ENCODE measurements at regions not wholly inside any gene's neighbourhood (a gene's known extent, or its start where the extent isn't known, plus 50 kb on each side); places are given as distances from the start of the nearest gene placed in this dataset.
A peak's percentile ranks its signal among the peaks of the same experiment; 100 is the strongest.
"Not testable (repeated sequence)": the region's sequence is repeated elsewhere in the genome, so short reads cannot be mapped to it uniquely, and the experiment has no call there.

- no peak for FAIRE-seq
Measured at GRCh38 chr4:13678186-13678924, 50.8 kb upstream of the BOD1L1 start.

DNA sequence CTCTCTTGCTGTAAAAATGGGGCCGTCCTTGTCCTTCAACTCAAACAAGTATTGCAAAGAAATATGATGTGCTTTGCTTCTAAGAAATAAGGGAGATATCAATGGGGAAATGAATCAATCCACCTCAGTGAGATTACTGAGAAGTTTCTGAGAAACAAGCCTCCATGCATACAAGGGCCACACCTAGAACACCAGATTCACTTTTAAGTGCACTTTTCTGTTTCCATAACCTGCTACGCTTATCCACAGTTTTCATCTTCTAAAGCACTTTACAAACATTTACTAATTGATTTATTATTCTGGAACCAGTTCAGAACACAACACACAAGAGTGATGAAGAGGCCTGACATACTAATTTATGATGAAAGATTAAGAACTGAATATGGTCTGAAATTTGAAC is 54.0 kb upstream of the BOD1L1 start:
- no peak for FAIRE-seq

- no peak for FAIRE-seq
Measured at GRCh38 chr4:13694256-13694655, 66.7 kb upstream of the BOD1L1 start.

GRCh38 chr4:13698296-13698695 is 70.8 kb upstream of the BOD1L1 start:
- no peak for FAIRE-seq

GRCh38 chr4:13700021-13700857 is 72.7 kb upstream of the BOD1L1 start:
- FAIRE-seq, result peak; percentile 36

- FAIRE-seq, result not testable (repeated sequence)
Measured at GRCh38 chr4:13700858-13701140, 73.3 kb upstream of the BOD1L1 start.

DNA sequence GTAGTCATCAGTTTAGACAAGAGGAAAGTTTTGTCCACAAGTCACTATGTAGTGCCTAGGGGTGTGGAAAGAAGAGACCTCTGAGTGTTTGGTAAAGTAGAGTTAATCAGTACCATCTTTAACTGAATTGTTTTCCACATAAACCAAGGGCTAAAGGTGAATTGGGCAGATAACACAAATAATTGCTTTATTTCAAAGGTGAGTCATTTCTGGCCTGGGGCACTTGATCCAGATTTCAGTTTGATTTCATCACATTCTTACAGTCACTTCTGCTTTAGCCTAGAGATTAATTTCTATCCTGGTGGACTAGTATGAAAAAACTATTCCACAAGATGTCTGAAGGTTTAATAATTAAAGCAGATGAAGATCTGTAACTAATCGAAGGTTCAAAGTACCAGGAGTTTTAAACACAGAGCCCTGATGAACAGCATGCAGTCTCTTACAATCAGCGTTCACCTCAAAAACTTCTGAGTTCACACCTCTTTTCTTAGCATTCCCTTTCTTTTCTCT is 74.5 kb upstream of the BOD1L1 start:
- no peak for FAIRE-seq

- no peak for FAIRE-seq
Measured at GRCh38 chr4:13703096-13703495, 75.6 kb upstream of the BOD1L1 start.

DNA sequence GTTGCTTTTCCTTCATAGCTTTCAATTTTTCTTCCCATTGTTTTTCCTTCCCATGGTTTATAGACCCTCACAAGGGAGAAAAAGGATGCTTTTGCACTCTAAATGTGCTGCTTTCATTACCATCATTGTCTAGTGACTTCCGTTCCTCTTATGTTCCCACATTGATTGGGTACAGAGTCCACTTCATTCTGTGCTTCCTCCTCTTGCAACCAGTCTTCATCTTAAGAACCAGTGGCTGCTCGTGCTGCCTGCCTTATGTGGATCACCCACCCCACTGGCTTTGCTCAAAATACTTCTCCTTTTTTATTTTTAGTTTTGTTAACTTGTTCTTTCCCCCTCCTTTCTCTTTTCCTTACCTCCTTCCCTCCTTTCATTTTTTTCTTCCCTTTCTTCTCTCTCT is 76.5 kb upstream of the BOD1L1 start:
- FAIRE-seq, result no peak

DNA sequence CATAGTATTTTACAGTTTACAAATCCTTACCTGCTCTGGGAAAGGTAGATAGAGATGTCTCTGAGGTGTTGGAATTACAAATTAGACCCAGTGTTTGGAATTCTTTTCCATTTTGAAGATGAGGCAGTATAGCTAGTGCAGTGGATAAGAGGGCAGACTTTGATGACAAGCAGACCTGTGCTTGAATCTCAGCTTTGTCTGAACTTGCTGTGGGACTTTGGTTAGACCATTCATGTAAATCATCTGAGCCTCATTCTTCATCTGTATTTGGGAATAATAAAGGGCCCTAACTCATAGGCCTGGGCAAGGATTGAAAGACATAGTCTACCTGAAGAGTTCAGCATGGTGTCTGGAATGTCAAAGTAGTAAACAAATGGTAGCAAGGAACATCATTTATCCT is 77.2 kb upstream of the BOD1L1 start:
- FAIRE-seq, result no peak

GRCh38 chr4:13705521-13706041 is 78.1 kb upstream of the BOD1L1 start:
- FAIRE-seq, result no peak

DNA sequence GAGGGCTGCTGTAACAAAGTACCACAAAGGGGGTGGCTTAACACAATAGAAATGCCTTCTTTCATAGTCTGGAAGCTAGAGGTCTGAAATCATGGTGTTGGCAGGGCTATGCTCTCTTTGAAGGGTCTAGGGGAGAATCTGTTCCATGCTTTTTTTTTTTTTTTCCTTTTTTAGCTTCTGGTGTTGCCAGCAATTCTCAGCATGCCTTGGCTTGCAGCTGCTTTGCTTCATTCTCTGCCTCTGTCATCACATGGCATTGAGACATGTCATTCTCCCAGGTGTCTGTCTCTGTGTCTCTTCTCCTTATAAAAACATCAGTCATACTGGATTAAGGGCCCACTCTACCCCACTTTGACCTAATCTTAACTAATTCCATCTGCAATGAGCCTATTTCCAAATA is 78.6 kb upstream of the BOD1L1 start:
- FAIRE-seq, result no peak

DNA sequence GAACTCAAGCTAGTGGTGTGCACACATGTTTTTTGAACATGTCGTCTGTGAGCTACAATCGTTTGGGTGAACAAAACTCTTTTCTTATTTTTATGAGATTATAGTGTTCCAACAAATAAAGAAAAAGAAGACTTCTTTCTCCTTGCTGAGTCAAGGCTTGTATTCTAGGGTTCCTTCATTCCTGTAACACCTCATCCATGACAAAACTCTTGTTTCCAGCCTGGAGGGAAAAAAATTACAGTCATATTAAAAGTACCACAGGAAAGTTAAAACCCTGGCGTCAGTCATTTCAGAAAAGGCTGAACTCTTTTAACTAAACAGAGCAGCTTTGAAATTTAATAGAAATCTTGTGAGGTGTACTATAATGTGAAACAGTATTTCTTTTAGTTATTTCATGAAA is 79.2 kb upstream of the BOD1L1 start:
- no peak for FAIRE-seq

- FAIRE-seq, result no peak
Measured at GRCh38 chr4:13710246-13710885, 82.8 kb upstream of the BOD1L1 start.

DNA sequence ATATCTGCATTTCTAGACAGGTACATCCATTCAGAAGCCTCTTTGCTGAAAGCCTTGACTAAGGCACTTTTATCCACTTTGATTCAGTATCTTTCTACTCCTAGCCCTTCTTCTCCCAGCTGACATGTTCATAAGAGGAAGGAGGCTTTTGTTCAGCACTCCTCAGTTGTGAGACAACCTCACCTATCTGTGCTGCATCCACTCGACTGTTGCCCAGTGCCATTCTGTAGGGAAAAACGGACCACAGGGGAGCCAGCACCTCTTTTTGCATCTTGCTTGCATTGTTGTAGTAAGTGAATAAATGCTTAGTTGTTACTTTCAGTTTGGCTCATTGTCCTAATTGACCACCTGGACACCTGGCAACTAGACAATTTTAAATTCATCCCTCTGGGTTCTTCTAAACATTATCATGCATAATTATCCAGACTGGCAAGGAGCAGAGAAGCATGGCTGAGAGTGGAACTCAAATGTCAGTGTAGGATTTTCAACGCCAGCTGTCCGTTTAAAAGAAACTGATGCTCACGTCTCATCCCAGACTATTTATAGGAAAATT is 83.8 kb upstream of the BOD1L1 start:
- FAIRE-seq, result no peak

- FAIRE-seq, result no peak
Measured at GRCh38 chr4:13721894-13722293, 94.4 kb upstream of the BOD1L1 start.

DNA sequence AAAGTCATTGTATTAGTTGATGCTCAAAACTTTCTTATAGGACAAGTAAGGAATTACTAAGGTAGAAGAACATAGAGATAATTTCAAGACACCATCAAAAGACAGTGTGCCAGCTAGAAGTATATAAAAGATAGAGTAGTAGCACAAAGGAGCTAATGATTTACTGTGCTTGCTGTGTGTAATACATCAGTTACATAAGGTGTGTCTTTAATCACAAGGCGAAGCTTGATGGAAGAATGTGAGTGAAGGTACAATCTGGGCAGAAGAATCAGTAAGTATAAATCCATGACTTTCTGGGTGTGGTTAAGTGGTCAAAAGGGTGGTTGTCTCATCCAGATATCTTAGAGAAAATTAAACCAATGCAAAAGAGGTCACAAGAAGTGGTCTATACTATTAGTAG is 95.1 kb upstream of the BOD1L1 start:
- no peak for FAIRE-seq

- FAIRE-seq, result no peak
Measured at GRCh38 chr4:13728761-13729160, 101.2 kb upstream of the BOD1L1 start.

DNA sequence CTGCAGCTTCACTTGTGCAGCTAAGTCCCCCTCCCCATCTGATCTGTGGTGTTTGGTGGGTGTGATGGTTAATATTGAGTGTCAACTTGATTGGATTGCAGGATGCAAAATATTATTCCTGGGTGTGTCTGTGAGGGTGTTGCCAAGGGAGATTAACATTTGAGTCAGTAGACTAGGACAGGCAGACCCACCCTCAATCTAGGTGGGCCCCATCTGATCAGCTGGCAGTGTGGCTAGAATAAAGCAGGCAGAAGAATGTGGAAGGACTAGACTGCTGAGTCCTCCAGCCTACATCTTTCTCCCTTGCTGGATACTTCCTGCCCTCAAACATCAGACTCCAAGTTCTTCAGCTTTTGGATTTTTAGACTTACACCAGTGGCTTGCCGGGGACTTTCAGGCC is 103.5 kb upstream of the BOD1L1 start:
- no peak for FAIRE-seq

GRCh38 chr4:13733817-13734216 is 106.3 kb upstream of the BOD1L1 start:
- no peak for FAIRE-seq

GRCh38 chr4:13750594-13750993 is 123.1 kb upstream of the BOD1L1 start:
- FAIRE-seq, result no peak

DNA sequence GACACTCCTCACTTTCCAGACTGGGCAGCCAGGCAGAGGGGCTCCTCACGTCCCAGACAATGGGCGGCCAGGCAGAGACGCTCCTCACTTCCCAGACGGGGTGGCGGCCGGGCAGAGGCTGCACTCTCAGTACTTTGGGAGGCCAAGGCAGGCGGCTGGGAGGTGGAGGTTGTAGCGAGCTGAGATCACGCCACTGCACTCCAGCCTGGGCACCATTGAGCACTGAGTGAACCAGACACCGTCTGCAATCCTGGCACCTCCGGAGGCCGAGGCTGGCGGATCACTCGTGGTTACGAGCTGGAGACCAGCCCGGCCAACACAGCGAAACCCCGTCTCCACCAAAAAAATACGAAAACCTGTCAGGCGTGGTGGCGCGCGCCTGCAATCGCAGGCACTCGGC is 134.1 kb upstream of the BOD1L1 start:
- not testable (repeated sequence) for FAIRE-seq

- FAIRE-seq, result no peak
Measured at GRCh38 chr4:13762130-13762529, 134.6 kb upstream of the BOD1L1 start.

Measured in colon (tissue), 2 donors.